ENCODE measurements at regions not wholly inside any gene's neighbourhood (a gene's known extent, or its start where the extent isn't known, plus 50 kb on each side); places are given as distances from the start of the nearest gene placed in this dataset.

- Histone ChIP-seq H3K36me3 (ENCODE audit: control insufficient read depth in 2 of 2, extremely low read depth in 1 of 2, insufficient read depth in 2 of 2, low read length in 2 of 2) (no peaks in the 10 kb centered on the region), H3K4me2 (ENCODE audit: insufficient read depth, low read length) (no peak overlapping the region), H3K27me3 (ENCODE audit: control insufficient read depth in 2 of 2, insufficient read depth in 2 of 2, low read length in 2 of 2) (no peaks in the 10 kb centered on the region), H3K9me1 (replicated peaks; ENCODE audit: control insufficient read depth, extremely low read depth, insufficient read depth, low read length) (no peaks in the 10 kb centered on the region), H3K4me3 (replicated peaks in 1 of 3; ENCODE audit: insufficient read depth in 1 of 3, low read depth in 1 of 3, low read length in 3 of 3) (no peak overlapping the region), H3K9me3 (replicated peaks; ENCODE audit: control insufficient read depth, insufficient read depth, low read length) (no peaks in the 10 kb centered on the region), H3K9ac (replicated peaks; ENCODE audit: extremely low read depth, insufficient read depth, low read length) (no peak overlapping the region), H3K79me2 (ENCODE audit: control insufficient read depth, insufficient read depth, low read length) (no peaks in the 10 kb centered on the region), H4K20me1 (replicated peaks; ENCODE audit: control insufficient read depth, extremely low read depth, insufficient read depth, low read length) (no peaks in the 10 kb centered on the region), H2AFZ (ENCODE audit: low read depth, low read length) (no peak overlapping the region), H3K27ac (ENCODE audit: insufficient read depth, low read depth, low read length) (no peak overlapping the region), H3K4me1 (ENCODE audit: control insufficient read depth, extremely low read depth, insufficient read depth, low read length) (no peaks in the 10 kb centered on the region)
- dilution Hi-C loops (cut with MboI; ENCODE audit: extremely low pct_ligation_motif_present, low sequenced_read_pairs) (no loop called here), intact Hi-C loops (cut with micrococcal nuclease) (no loop called here)
- ChIA-PET POLR2A (no interaction called here), CTCF (no interaction called here)
- FAIRE-seq (no peak), DNase-seq (ENCODE audit: low read depth, low spot score) (no peak)
- no TSS peak for BruUV-seq (replicated peaks)
- TF ChIP-seq GATA2 (IDR thresholded peaks at IDR 0.05; ENCODE audit: insufficient read depth, insufficient read length, low read depth, low read length) (no peak), POLR2AphosphoS5 (IDR thresholded peaks at IDR 0.05; ENCODE audit: insufficient read depth, low read depth, low read length) (no peak), MAX (IDR thresholded peaks at IDR 0.05; ENCODE audit: insufficient read depth, insufficient read length) (no peak), MYC (IDR thresholded peaks at IDR 0.05; ENCODE audit: low read depth, low read length) (no peak), EZH2 (IDR thresholded peaks at IDR 0.05; ENCODE audit: borderline replicate concordance, low read depth, low read length, severe bottlenecking) (no peak), JUN (IDR thresholded peaks at IDR 0.05; ENCODE audit: borderline replicate concordance, insufficient read depth, insufficient read length, low read depth) (no peak), FOS (IDR thresholded peaks at IDR 0.05; ENCODE audit: borderline replicate concordance, insufficient read depth, low read length) (no peak), POLR2A (IDR thresholded peaks at IDR 0.05; ENCODE audit: low read depth, low read length) (no peak)
- TF ChIP-seq, protein P1, sequence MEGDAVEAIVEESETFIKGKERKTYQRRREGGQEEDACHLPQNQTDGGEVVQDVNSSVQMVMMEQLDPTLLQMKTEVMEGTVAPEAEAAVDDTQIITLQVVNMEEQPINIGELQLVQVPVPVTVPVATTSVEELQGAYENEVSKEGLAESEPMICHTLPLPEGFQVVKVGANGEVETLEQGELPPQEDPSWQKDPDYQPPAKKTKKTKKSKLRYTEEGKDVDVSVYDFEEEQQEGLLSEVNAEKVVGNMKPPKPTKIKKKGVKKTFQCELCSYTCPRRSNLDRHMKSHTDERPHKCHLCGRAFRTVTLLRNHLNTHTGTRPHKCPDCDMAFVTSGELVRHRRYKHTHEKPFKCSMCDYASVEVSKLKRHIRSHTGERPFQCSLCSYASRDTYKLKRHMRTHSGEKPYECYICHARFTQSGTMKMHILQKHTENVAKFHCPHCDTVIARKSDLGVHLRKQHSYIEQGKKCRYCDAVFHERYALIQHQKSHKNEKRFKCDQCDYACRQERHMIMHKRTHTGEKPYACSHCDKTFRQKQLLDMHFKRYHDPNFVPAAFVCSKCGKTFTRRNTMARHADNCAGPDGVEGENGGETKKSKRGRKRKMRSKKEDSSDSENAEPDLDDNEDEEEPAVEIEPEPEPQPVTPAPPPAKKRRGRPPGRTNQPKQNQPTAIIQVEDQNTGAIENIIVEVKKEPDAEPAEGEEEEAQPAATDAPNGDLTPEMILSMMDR (IDR thresholded peaks at IDR 0.05; ENCODE audit: extremely low read depth in 1 of 2, insufficient read depth in 1 of 2, low read depth in 1 of 2, low read length in 2 of 2), result no peak
Observed at GRCh38 chr2:239727182-239727775, 297.9 kb downstream of the NDUFA10 start.
